GM12873 (cell line): ENCODE measurements at regions not wholly inside any gene's neighbourhood (a gene's known extent, or its start where the extent isn't known, plus 50 kb on each side); places are given as distances from the start of the nearest gene placed in this dataset.

ENCODE experiments used
- CTCF ChIP-seq: IDR thresholded peaks from 2 replicates; pipeline ENCODE4 v1.5.1; 2012; ENCODE audit warnings: low read depth, mild to moderate bottlenecking, moderate library complexity, low read length, control low read depth; ENCODE audit not compliant: insufficient read depth; ENCODE audit errors: missing control alignments

DNA sequence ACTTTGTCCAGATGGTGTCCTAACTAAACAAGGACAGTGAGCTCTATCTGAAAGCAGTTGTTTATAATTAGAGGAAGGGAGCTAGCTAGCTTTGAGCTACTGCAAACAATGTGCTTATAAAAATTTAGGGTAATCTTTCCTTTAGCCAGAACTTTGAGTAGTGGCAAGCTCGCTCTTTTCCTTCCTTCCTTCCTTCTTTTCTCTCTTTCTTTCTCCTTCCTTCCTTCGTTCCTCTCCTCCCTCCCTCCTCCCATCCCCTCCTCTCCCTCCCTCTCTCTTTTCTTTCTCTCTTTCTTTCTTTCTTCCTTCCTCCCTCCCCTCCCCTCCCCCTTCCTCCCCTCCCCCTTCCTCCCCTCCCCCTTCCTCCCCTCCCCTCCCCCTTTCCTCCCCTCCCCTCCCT is 520.1 kb downstream of the INHBA start:
- TF ChIP-seq CTCF: no peak

GRCh38 chr7:41175435-41175834 is 527.5 kb downstream of the INHBA start:
- TF ChIP-seq CTCF: no peak

GRCh38 chr7:41174521-41174920 is 528.4 kb downstream of the INHBA start:
- no peak for TF ChIP-seq CTCF

- no peak for TF ChIP-seq CTCF
These were observed 532.4 kb downstream of the INHBA start for GRCh38 chr7:41170466-41170865.

DNA sequence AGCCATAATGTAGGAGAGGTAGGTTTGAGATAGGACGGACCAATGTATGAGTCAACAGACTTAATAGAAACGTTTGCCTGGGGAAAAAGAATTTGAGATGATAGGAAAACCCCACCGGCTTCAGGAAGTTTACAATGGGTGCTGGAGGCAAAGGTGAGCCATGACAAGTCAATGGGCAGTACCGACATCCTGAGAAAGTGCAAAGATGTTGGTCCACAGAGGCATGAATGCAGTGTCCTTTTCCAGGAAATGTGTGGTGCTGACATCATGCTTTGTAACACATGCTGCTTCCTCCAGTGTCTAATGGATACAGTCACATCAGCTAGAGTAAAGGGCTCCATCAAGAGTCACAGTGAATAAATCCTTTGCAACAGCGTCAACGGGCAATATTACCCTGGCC is 533.6 kb downstream of the INHBA start:
- no peak for TF ChIP-seq CTCF

DNA sequence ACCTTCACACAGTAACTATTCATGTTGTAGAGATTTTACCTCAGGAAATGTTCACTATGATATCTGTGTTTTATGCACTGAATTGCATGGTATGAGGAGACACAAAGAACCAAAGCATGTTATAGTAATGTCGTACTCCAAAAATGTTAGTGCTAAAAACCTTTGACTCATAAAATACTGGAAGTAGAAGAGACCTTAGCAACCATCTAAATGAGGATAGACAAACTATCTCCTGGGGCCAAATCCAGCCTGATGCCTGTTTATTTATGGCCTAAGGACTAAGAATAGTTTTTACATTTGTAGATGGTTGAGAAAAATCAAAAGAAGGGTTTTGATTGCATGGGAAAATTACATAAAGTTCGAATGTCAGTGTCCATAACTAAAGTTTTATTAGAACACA is 535.1 kb downstream of the INHBA start:
- TF ChIP-seq CTCF: no peak

DNA sequence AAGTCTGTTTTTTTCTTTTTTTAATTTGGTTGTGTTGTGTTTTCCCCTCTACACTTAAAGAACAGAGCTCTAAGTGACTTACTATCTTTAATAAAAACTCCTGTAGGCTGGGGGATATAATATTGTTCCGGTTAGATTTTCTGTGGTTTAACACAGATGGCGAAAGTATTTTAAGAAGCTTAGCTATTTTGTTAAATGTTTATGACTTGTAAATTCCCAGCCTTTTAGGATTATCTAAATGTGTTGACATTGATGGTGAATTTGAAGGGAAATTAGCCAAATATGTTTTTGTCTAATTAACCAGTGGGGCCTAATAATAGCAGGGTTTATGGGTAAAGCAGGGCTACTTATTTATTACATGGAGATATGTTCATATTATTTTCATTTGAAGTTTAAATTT is 538.5 kb downstream of the INHBA start:
- no peak for TF ChIP-seq CTCF

GRCh38 chr7:41163991-41164390 is 538.9 kb downstream of the INHBA start:
- no peak for TF ChIP-seq CTCF
